ENCODE measurements at regions not wholly inside any gene's neighbourhood (a gene's known extent, or its start where the extent isn't known, plus 50 kb on each side); places are given as distances from the start of the nearest gene placed in this dataset.
"Not testable (repeated sequence)": the region's sequence is repeated elsewhere in the genome, so short reads cannot be mapped to it uniquely, and the experiment has no call there.

DNA sequence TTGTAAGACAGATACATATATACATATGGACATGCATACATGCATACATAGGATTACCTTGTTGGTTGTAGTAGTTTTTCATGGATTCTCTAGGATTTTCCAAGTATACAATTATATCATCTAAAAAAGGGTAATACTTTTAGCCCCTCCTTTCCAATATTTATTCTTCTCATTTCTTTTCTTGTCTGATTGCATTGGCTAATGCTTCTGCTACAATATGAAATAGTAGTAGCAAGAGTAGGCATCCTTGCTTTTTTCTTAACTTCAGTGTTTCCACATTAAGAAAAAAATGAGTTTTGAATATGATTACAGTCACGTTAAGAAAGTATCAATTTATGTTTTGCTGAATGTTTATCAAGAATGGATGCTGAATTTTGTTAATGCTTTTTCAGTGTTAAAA lies 58.0 kb downstream of the RBFOX3 start:
- no peak overlapping the region for H3K4me3 ChIP-seq (ENCODE audit: control insufficient read depth, low read depth, low read length)
- DNase-seq (ENCODE audit: low read depth), result no peak
- TF ChIP-seq, protein P1, sequence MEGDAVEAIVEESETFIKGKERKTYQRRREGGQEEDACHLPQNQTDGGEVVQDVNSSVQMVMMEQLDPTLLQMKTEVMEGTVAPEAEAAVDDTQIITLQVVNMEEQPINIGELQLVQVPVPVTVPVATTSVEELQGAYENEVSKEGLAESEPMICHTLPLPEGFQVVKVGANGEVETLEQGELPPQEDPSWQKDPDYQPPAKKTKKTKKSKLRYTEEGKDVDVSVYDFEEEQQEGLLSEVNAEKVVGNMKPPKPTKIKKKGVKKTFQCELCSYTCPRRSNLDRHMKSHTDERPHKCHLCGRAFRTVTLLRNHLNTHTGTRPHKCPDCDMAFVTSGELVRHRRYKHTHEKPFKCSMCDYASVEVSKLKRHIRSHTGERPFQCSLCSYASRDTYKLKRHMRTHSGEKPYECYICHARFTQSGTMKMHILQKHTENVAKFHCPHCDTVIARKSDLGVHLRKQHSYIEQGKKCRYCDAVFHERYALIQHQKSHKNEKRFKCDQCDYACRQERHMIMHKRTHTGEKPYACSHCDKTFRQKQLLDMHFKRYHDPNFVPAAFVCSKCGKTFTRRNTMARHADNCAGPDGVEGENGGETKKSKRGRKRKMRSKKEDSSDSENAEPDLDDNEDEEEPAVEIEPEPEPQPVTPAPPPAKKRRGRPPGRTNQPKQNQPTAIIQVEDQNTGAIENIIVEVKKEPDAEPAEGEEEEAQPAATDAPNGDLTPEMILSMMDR (IDR thresholded peaks at IDR 0.05; ENCODE audit: control insufficient read depth, insufficient read depth, low read depth, low read length, missing control alignments), result no peak

DNA sequence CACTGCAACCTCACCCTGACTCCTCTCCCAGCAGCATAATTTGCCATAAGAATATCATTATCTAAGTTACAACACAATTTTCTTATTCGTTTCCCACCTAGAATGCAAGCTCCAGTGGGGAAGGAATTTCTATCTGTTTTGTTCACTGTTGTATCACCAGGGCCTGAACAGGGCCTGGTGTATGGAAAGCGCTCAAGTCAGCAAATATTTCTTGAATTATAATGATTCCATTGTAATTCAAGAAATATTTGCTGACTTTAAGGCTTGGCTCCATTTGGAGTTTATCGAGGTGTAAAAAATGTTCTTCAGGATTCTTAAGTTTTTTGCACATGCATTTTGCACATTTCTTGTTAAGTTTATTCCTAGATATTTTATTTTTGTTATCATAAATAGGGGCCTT lies 58.4 kb downstream of the RBFOX3 start:
- DNase-seq (ENCODE audit: low read depth), result no peak
- H3K4me3 ChIP-seq (ENCODE audit: control insufficient read depth, low read depth, low read length), result no peak overlapping the region
- TF ChIP-seq, protein P1 (IDR thresholded peaks at IDR 0.05; ENCODE audit: control insufficient read depth, insufficient read depth, low read depth, low read length, missing control alignments), result no peak

DNA sequence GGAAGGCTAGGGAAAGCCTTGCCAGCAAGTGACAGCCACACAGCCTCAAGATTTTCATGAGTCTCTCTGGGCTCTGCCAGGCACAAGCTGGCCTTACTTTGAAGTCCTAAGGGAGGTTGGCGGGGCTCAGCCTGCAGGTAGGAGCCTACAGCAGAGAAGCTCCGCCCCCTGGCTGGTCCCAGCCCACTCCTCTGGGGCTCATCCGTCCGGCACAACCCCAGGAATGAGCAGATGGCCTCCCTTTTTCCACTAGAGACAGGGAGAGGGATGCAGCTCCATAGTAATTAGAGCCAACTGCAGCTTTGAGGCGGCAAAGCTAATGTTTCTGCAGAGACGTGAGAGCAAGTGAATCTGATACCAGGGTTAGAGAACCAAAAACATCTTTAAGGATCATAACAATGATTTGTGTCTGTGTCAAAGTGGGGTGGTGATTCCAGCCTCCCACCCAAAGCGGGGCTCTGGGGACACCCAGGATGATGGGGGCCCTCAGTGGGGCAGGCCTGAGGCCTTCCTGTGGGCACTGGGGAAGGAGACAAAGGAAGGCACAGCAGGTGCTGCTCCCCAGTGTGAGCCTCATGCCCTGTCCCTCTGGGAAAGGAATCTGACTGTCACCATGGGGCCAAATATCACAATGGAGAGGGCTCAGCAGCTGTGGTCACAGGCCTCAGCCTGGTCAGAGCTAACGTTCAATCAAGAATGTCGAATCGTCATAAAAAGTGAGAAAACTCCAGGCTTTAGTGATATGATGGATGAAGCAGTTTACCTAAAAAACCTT lies 61.5 kb downstream of the RBFOX3 start:
- H3K4me3 ChIP-seq (ENCODE audit: control insufficient read depth, low read depth, low read length), result no peak overlapping the region
- TF ChIP-seq, protein P1 (IDR thresholded peaks at IDR 0.05; ENCODE audit: control insufficient read depth, insufficient read depth, low read depth, low read length, missing control alignments), result no peak
- DNase-seq (ENCODE audit: low read depth), result no peak

DNA sequence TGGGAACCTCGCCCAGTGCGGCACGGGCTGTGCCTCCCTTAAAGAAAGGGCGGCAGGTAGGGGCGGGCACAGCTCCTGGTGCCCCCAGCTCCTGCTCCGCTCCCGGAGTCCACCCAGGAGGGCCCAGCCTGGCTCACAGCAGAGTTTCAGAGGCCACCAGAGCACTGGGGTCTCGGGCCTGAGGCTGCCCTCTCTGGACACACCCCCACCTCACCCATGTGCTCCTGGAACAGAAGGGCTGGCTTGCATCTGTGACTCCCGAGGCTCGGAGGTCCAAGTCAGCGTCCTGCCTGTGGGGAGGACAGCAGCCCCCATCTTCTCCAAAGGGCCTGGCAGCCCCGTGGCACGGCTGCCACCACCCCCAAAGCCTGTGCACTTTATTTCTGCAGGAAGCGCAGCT lies 62.7 kb downstream of the RBFOX3 start:
- no peak overlapping the region for H3K4me3 ChIP-seq (ENCODE audit: control insufficient read depth, low read depth, low read length)
- DNase-seq (ENCODE audit: low read depth), result no peak
- TF ChIP-seq, protein P1 (IDR thresholded peaks at IDR 0.05; ENCODE audit: control insufficient read depth, insufficient read depth, low read depth, low read length, missing control alignments), result no peak

GRCh38 chr17:79547586-79547985 lies 63.3 kb downstream of the RBFOX3 start:
- DNase-seq (ENCODE audit: low read depth), result no peak
- TF ChIP-seq, protein P1 (IDR thresholded peaks at IDR 0.05; ENCODE audit: control insufficient read depth, insufficient read depth, low read depth, low read length, missing control alignments), result no peak
- no peak overlapping the region for H3K4me3 ChIP-seq (ENCODE audit: control insufficient read depth, low read depth, low read length)

DNA sequence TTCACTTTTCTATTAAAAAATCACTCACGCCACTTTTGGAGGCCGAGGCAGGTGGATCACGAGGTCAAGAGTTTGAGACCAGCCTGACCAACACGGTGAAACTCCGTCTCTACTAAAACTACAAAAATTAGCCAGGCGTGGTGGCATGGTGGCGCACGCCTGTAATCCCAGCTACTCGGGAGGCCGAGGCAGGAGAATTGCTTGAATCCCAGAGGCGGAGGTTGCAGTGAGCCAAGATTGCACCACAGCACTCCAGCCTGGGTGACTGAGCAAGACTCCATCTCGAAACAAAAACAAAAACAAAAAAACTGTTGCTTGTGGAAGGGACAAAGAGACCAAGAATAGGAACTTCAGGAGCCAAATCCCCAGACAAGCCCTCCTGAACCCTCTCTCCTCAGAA lies 63.7 kb downstream of the RBFOX3 start:
- H3K4me3 ChIP-seq (ENCODE audit: control insufficient read depth, low read depth, low read length); DNase-seq (ENCODE audit: low read depth): not testable (repeated sequence)

DNA sequence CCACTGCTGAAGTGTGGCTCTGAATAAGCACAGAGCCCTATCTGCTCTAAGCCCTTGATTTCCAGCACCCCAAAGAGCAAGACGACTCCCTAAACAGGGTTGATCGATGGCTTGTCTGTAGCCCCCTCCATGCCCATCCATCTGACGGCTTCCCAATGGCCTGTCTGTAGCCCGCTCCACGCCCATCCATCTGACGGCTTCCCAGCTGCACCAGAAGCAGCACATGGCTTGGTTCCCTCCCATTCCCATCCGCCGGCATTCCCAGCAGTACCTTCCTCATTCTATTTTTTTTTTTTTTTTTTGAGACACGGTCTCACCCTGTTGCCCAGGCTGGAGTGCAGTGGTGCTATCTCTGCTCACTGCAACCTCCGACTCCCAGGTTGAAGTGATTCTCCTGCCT lies 64.5 kb downstream of the RBFOX3 start:
- TF ChIP-seq, protein P1 (IDR thresholded peaks at IDR 0.05; ENCODE audit: control insufficient read depth, insufficient read depth, low read depth, low read length, missing control alignments), result no peak
- H3K4me3 ChIP-seq (ENCODE audit: control insufficient read depth, low read depth, low read length), result no peak overlapping the region
- DNase-seq (ENCODE audit: low read depth), result no peak

Data from AG09309 (cell line).